Skin epidermis (tissue), 12 donors: ENCODE measurements at regions not wholly inside any gene's neighbourhood (a gene's known extent, or its start where the extent isn't known, plus 50 kb on each side); places are given as distances from the start of the nearest gene placed in this dataset.

Experiments used
- H3K27ac ChIP-seq, 21 experiments: fragments of 200-600 bp; sonication (generic) in 11 of 21; one replicate each; pipeline ENCODE4 v1.5.0; 2020; ENCODE audit warnings: mild to moderate bottlenecking in 3 of 21, inconsistent platforms in 2 of 21, moderate library complexity in 2 of 21
- H3K4me3 ChIP-seq, 7 experiments: fragments of 200-600 bp; sonication (generic) in 2 of 7; one replicate each; pipeline ENCODE4 v1.5.0; 2020; ENCODE audit warnings: inconsistent platforms in 2 of 7, mild to moderate bottlenecking in 2 of 7, moderate library complexity in 1 of 7

GRCh38 chr11:88406876-88407275 is 69.3 kb upstream of the CTSC start:
- H3K4me3 ChIP-seq: no peak overlapping the region
- H3K27ac ChIP-seq: peak overlapping the region in 1 of 21 experiments; percentile 73

GRCh38 chr11:88405853-88406252 is 68.3 kb upstream of the CTSC start:
- peak overlapping the region in 15 of 21 experiments; percentile 0 to 77 (median 58) for H3K27ac ChIP-seq
- H3K4me3 ChIP-seq: no peak overlapping the region

GRCh38 chr11:88404932-88405710 is 67.6 kb upstream of the CTSC start:
- H3K4me3 ChIP-seq: peak overlapping the region in 1 of 7 experiments; percentile 5
- H3K27ac ChIP-seq: peak overlapping the region in 17 of 21 experiments; percentile 0 to 77 (median 62)

GRCh38 chr11:88404391-88404790 is 66.9 kb upstream of the CTSC start:
- Histone ChIP-seq H3K27ac (peak overlapping the region in 15 of 21 experiments; percentile 0 to 77 (median 58)), H3K4me3 (peak overlapping the region in 1 of 7 experiments; percentile 5)

GRCh38 chr11:88402784-88403183 is 65.2 kb upstream of the CTSC start:
- H3K27ac ChIP-seq: peak overlapping the region in 7 of 21 experiments; percentile 20 to 69 (median 52)
- H3K4me3 ChIP-seq: no peak overlapping the region

- no peak overlapping the region for H3K4me3 ChIP-seq
- H3K27ac ChIP-seq: peak overlapping the region in 8 of 21 experiments; percentile 20 to 69 (median 49)
Measured at GRCh38 chr11:88402192-88402715, 64.7 kb upstream of the CTSC start.

GRCh38 chr11:88398791-88399570 is 61.4 kb upstream of the CTSC start:
- peak overlapping the region in 2 of 21 experiments; percentile 42 to 49 for H3K27ac ChIP-seq
- no peak overlapping the region for H3K4me3 ChIP-seq

GRCh38 chr11:88398372-88398771 is 60.8 kb upstream of the CTSC start:
- Histone ChIP-seq H3K4me3 (no peak overlapping the region), H3K27ac (peak overlapping the region in 3 of 21 experiments; percentile 12 to 49 (median 42))

- Histone ChIP-seq H3K4me3 (no peak overlapping the region), H3K27ac (no peak overlapping the region)
Measured at GRCh38 chr11:88390254-88390653, 52.7 kb upstream of the CTSC start.

- Histone ChIP-seq H3K4me3 (no peak overlapping the region), H3K27ac (no peak overlapping the region)
Measured at GRCh38 chr11:88387957-88388356, 50.4 kb upstream of the CTSC start.
